ENCODE measurements at regions not wholly inside any gene's neighbourhood (a gene's known extent, or its start where the extent isn't known, plus 50 kb on each side); places are given as distances from the start of the nearest gene placed in this dataset.
"Not testable (repeated sequence)": the region's sequence is repeated elsewhere in the genome, so short reads cannot be mapped to it uniquely, and the experiment has no call there.

DNA sequence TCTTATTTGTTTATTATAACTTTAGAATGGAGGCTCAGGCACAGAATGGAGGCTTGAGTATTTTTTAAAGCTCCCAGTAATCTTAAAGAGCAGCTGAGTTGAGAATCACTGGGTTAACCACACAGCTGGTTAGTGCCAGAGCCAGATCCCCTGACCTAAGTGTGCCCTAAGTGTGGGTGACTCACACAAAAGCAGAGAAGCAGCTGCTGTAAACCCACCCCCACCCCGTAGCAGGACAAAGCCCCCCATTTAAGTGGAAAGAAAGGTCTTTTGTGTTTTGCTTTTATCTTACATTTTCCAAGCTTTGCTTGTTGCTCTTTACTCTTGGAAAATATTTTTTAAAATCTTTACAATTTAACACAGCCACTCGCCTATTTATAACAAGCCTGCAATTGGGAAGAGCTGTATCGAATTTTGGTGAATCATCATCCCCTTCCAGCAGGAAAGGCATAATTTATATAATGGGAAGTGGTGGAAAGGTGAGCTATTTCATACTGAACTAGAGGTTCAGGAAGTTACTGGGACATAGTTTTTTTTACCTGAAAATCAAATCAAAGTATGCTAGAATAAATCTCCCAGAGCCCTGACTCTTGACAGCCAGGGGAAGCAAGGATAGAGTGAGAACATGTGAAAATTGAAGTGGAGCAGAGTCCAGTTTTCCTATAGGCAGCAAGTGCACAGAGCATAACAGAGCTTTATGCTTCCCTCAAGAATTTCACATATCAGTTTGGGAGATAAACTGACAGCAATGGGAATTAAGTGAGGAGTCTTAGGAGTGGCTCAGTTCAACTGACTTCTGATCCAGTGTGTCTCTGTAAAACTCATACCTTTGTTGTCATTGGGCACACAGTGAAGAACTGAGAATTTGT lies 405.7 kb downstream of the AASDHPPT start:
- intact Hi-C loops (cut with micrococcal nuclease), result no loop called here

DNA sequence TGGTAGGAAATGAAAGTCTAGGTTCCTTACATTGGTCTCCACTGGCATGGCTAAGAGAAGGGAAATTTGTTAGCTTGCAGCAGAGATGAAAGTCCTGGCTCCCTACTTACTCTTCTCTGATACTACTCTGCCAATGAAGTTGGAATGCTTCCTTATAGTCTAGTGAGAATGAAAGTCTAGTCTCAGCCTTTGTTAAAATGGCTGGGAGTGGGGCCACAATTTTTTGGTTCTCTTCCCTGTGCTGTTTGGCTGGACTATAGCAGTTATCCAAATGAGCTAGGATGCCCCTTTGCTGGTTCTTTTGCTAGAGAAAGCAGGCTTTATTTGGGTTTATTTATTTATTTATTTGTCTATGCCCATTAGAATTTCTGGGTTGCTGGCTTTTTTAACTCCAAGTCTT lies 414.3 kb downstream of the AASDHPPT start:
- intact Hi-C loops (cut with micrococcal nuclease), result no loop called here

DNA sequence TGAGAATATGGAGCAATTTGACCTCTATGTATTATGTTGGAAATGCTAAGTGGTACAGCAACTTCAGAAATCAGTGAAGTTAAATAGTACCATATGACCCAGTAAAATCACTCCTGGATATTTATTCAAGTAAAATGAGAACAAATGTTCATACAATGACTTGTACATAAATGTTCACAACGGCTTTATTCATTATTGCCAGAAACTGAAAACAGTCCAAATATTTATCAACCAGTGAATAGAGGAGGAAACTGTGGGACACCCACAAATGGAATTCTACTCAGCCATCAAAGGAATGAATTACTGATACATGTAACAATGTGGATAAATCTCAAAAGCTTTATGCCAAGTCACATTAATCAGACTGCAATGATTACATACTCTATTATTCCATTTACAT lies 416.3 kb downstream of the AASDHPPT start:
- intact Hi-C loops (cut with micrococcal nuclease), result no loop called here

DNA sequence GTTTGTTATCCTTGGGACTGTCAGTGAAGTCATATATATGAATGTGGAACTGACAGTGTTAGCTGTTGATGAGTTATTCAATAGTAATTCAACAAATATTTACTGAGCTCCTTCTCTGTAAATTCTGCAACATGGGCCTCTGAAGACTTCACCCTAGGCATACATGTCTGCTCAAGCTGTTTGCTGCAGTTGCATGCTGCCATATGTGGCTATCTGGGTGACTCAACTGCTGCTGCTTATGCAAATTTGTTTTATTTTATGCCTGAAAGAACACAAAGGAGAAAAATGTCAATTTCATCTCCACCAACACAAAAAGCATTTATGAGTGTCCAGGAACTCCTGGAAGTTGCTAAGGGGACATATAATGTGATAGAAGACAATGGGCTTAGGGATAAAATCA lies 417.6 kb downstream of the AASDHPPT start:
- intact Hi-C loops (cut with micrococcal nuclease), result no loop called here

DNA sequence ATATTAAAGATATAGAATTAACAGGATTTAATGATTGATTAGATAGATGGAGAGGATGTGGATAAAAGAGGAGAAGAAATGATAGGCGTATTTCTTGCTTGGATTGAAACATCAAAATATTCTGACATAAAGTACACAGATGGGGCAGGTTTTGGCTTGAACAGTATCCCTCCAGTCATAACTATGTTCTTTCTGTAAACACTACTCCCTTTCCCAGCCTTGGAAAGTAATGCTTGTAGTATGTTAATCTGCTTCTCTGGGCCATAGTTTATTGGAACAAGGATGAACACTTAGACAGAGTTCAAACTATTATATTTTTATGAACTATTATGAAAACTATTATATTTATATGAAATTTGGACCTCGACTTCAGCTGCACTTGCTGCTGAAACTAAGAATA lies 419.2 kb downstream of the AASDHPPT start:
- intact Hi-C loops (cut with micrococcal nuclease), result no loop called here

DNA sequence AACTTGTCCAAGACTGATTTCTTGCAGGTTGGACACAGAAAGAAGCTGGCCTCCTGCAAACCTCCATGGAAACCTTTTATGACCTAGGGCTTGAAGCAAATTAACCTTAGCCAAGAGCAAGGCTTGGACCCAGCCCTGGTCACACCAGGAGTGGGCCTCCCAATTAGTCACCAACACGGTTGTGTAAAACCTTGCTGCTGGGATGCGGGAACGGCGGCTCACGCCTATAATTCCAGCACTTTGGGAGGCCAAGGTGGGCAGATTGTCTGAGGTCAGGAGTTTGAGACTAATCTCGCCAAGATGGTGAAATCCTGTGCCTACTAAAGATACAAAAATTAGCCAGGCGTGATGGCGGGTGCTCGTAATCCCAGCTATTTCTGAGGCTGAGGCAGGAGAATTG lies 419.9 kb downstream of the AASDHPPT start:
- intact Hi-C loops (cut with micrococcal nuclease), result no loop called here

DNA sequence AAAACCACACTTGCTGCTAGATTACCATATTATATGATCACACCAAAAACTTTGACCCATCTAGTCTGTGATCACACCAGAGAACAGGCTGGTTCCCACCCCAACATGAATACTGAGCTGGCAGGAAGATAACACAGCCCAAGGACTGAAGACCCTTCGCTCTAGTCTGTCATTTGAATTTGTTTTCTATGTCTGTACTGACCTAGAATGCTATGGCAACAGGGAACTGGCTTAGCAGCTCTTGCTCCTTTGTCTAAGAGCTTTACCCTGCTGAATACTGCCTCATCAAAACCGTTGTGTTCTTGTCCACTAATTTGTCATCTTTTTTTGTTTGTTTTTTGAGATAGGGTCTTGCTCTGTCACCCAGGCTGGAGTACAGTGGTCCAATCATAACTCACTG lies 420.4 kb downstream of the AASDHPPT start:
- intact Hi-C loops (cut with micrococcal nuclease), result no loop called here

DNA sequence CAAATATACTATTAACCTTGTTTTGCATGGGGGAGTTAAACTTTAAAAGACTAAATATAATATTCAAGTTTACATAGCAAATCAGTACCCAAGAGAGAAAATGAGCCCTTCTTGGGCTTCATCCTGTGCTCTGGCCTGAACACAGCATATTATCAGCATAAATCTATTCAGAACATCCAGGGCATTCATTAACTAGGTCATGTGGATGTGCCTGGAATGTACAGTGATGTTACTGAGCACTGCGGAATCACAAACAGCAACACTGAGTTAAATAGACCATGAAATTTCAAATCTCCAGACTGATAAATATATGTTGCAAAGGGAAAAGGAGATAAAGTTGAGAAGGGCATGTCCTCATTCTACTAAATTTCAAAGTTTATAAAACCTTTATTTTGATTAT lies 426.4 kb downstream of the AASDHPPT start:
- intact Hi-C loops (cut with micrococcal nuclease), result no loop called here

DNA sequence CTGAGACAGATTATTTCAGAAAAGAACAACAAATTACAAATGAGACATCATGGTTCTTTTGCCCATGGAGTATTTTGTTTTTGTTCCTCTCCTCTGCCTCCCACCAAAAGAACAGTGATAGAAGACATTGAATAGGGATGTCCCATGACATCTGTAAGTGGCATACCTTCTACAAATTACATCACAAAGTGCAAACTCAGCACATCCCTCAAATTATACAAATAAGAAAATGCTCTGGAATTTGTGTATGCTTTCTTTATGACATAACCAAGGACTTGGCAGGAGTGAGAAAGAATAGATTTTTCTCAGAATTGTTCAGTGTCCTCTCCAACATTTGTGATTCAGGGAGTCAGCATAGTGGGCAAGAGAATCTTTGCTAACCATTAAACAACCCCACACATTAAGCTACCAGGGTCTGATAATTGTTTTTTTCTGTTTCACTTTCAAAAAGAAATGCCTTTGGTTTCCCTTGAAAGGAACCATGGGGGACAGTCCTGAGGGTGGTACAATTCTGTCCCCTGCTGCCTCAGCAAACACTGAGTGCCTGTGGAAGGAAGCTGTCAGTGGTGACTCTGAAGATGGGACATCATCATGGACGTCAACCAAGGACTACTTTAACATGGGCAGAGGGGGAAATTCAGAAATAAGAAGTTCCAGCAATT lies 430.3 kb downstream of the AASDHPPT start:
- intact Hi-C loops (cut with micrococcal nuclease), result no loop called here

DNA sequence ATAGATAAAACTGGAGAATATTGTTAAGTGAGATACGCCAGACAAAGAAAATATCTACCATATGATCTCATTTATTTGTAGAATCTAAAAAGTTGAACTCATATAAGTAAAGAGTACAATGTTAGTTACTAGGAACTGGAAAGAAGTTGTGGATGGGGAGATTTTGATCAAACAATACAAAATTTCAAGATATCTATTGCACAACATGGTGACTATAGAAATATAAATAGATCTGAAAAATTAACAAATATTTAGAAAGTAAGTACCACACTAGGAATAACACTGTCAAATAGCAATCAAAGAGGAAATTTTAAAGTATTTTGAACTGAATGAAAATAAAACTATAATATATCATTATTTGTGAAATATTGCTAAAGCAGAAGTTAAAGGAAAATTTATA lies 437.2 kb downstream of the AASDHPPT start:
- intact Hi-C loops (cut with micrococcal nuclease), result no loop called here

DNA sequence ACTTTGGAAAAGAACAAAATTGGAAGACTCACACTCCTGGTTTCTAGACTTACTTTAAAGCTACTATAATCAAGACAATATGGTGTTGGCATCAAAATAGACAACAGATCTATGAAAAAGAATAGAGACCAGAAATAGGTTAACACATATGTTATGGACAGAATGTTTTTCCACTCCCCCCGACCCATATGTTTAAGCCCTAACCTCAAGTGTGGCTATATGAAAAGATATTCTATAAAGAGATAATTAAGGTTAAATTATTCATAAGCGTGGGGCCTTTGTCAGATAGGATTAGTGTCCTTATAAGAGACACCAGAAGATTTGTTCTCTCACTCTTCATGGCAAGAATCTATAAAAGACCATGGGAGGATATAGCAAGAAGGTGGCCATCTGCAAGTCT lies 440.0 kb downstream of the AASDHPPT start:
- intact Hi-C loops (cut with micrococcal nuclease), result no loop called here

DNA sequence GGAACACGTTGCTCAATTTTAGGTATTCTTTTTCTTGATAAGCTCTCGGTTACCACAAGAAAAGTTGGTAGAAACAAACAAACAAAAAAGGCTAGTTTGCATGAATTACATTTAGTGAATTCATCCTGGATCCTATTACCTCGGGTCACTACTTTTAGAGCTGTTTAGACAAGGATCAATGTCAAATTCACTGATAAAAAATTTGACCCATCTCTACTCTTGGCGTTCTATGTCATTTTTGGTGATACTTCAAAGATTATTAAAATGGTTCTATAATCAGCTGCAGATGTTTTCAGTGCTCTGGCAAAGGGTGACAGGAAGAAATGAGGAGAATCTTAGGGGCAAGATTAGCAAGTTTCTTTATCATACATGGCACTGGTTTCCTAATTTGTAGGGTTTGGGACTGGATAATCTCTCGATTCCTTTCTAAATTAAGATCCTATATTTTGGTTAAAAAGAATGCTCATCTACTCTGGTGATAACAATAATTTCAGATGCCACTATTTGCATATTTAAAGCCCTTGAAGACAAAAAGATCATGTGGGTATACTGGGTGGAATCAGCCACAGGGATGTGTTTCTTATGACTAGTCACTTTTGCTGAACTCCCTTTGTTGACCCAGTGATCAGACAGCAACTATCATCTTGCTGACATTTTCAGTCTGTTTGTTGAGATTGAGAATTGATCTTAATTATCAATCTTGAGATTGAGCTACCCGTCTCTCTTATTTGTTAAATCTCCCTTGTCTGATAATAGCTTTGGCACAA lies 442.9 kb downstream of the AASDHPPT start:
- intact Hi-C loops (cut with micrococcal nuclease), result no loop called here

DNA sequence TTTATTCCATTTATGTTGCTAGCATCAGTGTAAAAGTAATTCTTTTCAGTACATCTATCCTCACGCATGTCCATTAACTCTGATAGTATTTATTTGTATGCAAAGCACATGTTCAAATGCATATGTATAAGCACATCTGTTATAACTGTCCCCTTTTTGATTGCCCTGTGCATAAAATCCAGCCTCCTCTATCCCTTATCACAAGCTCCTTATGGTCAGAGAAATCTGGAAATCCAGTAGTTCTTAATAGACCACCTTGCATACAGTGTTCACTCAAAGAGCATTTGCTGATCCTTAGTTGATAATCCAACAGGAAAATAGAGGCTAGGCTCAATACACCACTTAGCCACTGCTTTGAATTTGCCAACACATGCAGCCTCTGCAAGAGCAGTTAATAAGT lies 443.5 kb downstream of the AASDHPPT start:
- intact Hi-C loops (cut with micrococcal nuclease), result no loop called here

DNA sequence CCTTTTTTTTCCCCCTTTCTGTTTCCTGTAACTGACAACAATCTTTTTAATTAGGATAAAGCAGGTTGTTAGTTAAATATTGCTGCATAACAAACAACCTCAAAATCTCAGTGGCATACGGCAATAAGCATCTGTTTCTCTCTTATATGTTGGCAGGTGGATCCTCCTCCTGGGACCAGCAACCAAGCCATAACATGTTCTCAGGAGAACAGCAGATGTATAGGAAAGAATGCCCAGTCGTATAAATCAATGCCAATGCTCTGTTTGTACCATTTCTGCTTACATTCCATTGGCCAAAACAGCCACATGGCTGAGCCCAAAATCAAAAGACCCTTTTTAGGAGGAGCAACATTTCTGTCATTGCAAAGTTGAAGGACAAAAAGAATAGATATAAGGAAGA lies 445.7 kb downstream of the AASDHPPT start:
- intact Hi-C loops (cut with micrococcal nuclease), result no loop called here

DNA sequence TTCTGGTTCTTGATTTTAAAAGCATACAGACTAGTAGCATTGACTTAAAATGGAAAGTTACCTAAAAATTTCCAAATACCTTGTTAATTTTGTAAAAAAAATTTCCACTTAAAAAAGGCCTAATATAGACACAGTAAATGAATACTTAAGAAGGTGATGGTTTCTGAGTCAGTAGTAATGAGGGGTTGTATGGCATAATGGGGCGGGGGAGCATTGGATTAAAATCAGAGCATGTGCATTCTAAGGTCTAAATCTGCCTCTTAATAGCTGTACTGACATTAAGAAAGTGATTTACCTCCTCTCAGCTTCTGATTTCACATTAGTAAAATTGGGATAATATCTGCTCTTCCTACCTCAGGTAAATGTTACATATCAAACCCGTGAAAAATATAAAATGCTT lies 446.5 kb downstream of the AASDHPPT start:
- intact Hi-C loops (cut with micrococcal nuclease), result no loop called here

DNA sequence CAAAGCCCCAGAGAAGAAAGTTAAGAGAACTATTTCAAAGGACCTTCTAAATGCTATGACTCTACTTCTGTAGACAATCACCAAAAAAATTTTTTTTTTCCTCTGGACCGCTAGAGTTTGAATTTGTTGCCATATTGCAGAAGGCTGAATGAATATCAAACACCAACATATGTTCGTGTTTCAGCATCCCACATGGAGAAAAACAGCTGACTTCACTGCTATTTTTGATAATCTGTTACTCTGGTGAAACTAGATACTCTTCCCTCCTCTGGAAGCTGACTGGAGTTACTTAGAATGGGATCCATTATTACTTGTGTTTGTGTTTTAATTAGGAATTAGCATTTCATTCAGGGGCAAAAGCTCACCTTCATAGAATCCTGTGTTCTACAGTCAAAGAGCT lies 447.0 kb downstream of the AASDHPPT start:
- intact Hi-C loops (cut with micrococcal nuclease), result no loop called here

DNA sequence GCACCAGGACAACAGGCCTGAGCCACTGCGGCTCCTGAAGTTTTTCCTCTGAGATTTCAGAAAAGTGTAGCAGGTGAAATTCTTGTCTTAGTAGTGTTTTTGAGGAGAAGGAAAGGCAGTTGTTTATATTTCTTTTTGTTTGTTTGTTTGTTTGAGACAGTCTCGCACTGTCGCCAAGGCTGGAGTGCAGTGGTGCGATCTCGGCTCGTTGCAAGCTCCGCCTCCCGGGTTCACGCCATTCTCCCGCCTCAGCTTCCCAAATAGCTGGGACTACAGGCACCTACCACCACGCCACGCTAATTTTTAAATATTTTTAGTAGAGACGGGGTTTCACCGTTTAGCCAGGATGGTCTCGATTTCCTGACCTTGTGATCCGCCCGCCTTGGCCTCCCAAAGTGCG lies 454.2 kb downstream of the AASDHPPT start:
- intact Hi-C loops (cut with micrococcal nuclease), result not testable (repeated sequence)

DNA sequence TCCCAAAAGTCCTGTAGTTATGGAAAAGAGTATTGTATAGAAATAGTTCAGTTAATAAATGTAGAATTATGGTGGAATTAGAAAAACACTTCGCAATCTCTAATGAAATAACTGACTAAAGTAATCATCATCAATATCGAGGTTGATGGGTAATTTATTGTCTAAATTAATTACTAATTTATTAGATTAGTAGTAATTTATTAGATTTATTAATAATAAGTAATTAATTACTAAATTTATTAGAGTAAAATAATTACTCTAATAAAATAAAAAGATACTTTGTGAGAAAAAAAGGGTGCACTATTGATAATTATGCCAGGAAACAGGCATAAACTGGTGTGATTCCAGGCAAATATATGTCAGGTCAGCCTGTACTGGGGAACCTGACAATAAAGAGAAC lies 455.6 kb downstream of the AASDHPPT start:
- intact Hi-C loops (cut with micrococcal nuclease), result no loop called here

DNA sequence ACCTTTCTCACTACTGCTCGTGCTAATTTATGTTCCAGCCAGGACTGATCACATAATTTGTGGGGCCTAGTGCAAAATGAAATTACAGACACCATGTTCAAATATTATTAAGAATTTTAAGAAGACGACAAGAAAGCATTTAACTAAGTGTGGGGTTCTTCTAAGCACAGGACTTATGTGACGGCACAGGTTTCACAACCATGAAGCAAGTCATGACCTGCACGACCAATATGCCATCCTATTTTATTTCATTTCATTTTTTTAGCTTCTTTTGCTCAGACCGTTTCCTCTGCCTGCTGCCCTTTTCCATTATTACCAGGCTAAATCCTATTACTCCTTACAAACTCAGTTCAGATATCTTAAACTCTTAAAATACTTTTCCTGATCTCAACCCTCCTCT lies 462.5 kb downstream of the AASDHPPT start:
- intact Hi-C loops (cut with micrococcal nuclease), result no loop called here

DNA sequence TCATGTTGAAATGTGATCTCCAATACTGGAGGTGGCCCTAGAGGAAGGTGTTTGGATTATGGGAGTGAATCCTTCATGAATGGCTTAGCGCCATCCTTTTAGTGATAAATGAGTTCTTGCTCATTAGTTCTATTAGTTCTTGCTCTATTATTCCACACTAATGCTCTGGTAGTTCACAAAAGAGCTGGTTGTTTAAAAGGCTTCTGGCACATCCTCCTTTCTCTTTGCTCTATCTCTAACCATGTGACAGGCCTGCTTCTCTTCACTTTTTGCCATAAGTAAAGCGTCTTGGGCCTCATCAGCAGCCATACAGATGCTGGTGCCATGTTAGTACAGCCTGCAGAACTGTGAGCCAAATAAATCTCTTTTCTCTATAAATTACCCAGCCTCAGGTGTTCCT lies 469.9 kb downstream of the GUCY1A2 start:
- intact Hi-C loops (cut with micrococcal nuclease), result no loop called here

DNA sequence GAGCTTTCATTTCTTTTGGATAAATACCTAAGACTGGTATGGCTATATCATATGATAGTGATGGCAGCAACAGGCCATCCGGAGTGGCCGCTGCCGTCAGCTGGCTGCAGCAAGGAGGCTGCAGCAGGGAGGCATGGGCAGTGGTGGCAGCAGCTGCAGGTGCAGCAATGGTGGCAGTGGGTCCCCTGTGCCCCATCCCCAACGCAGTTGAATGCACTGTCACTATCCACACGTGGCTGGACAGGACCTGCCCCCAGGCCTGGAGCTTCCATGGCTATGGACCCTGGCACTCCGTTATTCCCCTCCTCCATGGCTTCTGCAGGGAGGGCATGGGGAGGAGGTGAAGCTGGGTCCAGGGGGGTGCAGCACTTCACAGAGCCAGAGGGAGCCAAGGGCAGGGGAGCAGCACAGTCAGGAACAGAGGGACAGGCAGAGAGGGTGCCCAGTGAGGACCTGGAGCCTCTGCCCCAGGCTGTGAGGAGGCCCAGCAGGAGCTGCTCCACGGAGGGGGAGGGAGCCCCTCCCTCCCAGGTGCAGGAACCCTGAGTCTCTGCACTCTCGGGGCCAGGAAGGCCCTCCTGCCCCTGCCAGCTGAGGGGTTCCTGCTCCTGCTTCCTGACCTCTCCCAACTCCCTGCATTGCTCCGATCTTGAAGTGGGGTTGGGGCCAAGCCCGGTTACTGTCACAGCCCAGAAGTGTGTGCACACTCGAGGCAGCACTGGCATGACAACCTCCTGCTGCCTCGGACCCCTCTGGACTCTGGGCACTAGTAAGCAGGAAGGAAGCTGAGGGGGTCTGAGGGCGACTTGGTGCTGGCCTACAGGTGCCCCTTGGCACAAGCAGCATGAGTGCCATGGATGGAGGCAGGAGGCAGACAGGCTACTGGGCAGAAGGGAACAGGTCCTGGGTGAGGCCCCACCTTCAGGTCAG lies 466.3 kb downstream of the GUCY1A2 start:
- intact Hi-C loops (cut with micrococcal nuclease), result no loop called here

Data from T-helper 1 cell treated with Interleukin-12 subunit alpha and Interleukin-12 subunit beta and Interleukin-4 antibody, amounts not matched to agents 30 ng/mL and 1 ng/mL, for 36 hours (primary cell).